ENCODE measurements at regions not wholly inside any gene's neighbourhood (a gene's known extent, or its start where the extent isn't known, plus 50 kb on each side); places are given as distances from the start of the nearest gene placed in this dataset.

DNA sequence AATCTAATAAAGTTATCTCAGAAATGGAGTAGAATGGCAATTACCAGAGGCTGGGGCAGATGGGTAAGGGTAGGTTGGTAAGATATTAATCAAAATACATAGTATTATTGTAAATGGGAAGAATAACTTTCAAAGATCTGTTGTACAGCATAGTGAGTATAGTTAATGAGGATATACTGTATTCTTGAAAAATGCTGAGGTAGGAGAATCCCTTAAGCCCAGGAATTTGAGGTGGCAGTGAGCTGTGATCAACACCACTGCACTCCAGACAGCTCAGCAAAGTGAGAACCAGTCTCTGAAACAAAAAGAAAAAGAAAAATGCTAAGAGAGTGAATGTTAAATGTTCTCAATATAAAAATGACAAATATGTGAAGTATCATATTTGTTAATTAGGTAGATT is 1033.7 kb downstream of the KCNT2 start:
- Histone ChIP-seq H3K9me3 (replicated peaks; ENCODE audit: control insufficient read depth, insufficient read depth, low read depth, low read length) (no peaks in the 10 kb centered on the region; the same call in 1 of the 2 replicates), H2AFZ (ENCODE audit: low read depth, low read length) (no peak overlapping the region), H3K4me1 (replicated peaks in 1 of 2; ENCODE audit: control insufficient read depth in 2 of 2, insufficient read depth in 2 of 2, low read length in 2 of 2) (no peaks in the 10 kb centered on the region), H4K20me1 (replicated peaks; ENCODE audit: control insufficient read depth, insufficient read depth, low read length) (no peaks in the 10 kb centered on the region), H3K79me2 (ENCODE audit: control insufficient read depth, insufficient read depth, low read length) (no peaks in the 10 kb centered on the region), H3K4me3 (no peak overlapping the region), H3K27me3 (ENCODE audit: control insufficient read depth in 2 of 2, insufficient read depth in 2 of 2, low read length in 2 of 2) (no peaks in the 10 kb centered on the region), H3K4me2 (ENCODE audit: insufficient read depth, low read length) (no peak overlapping the region), H3K9ac (ENCODE audit: insufficient read depth in 1 of 2, low read depth in 2 of 2, low read length in 2 of 2) (no peak overlapping the region), H3K27ac (ENCODE audit: extremely low read depth, low read depth, low read length) (no peak overlapping the region), H3K36me3 (ENCODE audit: control insufficient read depth, insufficient read depth, low read length) (no peaks in the 10 kb centered on the region), H3K9me1 (ENCODE audit: control insufficient read depth, insufficient read depth, low read length) (no peaks in the 10 kb centered on the region)
- in situ Hi-C loops (cut with MboI) (no loop called here), intact Hi-C loops (cut with micrococcal nuclease) (no loop called here)
- ChIA-PET CTCF (ENCODE audit: low intra/inter-chr PET ratio) (no interaction called here), POLR2A (no interaction called here)
- no TSS peak for BruUV-seq (replicated peaks)
- ATAC-seq (no peak), DNase-seq (ENCODE audit: extremely low read depth in 1 of 4, low spot score in 3 of 4) (no peak), FAIRE-seq (no peak)
- TF ChIP-seq ZNF316 (IDR thresholded peaks at IDR 0.05) (peak; percentile 57), C11orf30 (IDR thresholded peaks at IDR 0.05; ENCODE audit: low read depth) (0 out of 2 replicates have a peak, but pooled peaks have one; percentile 41), MAFG (tag; conservative IDR thresholded peaks at IDR 0.05) (0 out of 2 replicates have a peak, but pooled peaks have one; percentile 35), HNRNPH1 (optimal IDR thresholded peaks at IDR 0.05; ENCODE audit: low read depth, low read length) (no peak), MCM5 (IDR thresholded peaks at IDR 0.05; ENCODE audit: low read depth) (no peak), MAFF (IDR thresholded peaks at IDR 0.05; ENCODE audit: low read length) (peak; percentile 23; the same call in 1 of the 2 replicates), FOSL1 (tag; conservative IDR thresholded peaks at IDR 0.05) (no peak), MAFK (IDR thresholded peaks at IDR 0.05; ENCODE audit: low read length) (peak; percentile 34; the same call in 1 of the 2 replicates), TAF7 (tag; IDR thresholded peaks at IDR 0.05) (no peak)
- TF ChIP-seq, protein P1, sequence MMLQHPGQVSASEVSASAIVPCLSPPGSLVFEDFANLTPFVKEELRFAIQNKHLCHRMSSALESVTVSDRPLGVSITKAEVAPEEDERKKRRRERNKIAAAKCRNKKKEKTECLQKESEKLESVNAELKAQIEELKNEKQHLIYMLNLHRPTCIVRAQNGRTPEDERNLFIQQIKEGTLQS (IDR thresholded peaks at IDR 0.05) = no peak
- TF ChIP-seq, protein P1 (CRISPR knock-in tag; conservative IDR thresholded peaks at IDR 0.05) = no peak

Data from K562 (cell line).